ENCODE measurements at regions not wholly inside any gene's neighbourhood (a gene's known extent, or its start where the extent isn't known, plus 50 kb on each side); places are given as distances from the start of the nearest gene placed in this dataset.

DNA sequence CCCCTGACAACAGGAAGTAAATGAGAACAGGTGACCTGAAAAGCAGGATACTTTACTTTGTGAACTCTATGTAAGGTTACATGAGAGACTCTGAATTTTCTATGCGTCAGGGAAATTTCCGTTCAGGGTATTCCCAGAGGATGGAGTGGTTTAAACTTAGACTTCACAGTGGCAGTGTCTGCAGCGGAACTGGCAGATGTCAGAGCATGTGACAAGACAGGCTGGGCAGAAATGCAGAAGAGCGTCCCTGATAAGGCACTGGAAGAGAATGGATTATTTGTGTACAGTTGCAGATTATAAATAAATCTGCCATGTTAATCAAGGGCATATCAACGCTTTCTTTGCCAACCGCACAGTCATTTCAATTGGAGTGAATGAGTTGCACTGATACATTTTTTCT lies 598.4 kb upstream of the ZNF717 start:
- TF ChIP-seq, protein P1, sequence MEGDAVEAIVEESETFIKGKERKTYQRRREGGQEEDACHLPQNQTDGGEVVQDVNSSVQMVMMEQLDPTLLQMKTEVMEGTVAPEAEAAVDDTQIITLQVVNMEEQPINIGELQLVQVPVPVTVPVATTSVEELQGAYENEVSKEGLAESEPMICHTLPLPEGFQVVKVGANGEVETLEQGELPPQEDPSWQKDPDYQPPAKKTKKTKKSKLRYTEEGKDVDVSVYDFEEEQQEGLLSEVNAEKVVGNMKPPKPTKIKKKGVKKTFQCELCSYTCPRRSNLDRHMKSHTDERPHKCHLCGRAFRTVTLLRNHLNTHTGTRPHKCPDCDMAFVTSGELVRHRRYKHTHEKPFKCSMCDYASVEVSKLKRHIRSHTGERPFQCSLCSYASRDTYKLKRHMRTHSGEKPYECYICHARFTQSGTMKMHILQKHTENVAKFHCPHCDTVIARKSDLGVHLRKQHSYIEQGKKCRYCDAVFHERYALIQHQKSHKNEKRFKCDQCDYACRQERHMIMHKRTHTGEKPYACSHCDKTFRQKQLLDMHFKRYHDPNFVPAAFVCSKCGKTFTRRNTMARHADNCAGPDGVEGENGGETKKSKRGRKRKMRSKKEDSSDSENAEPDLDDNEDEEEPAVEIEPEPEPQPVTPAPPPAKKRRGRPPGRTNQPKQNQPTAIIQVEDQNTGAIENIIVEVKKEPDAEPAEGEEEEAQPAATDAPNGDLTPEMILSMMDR (IDR thresholded peaks at IDR 0.05; ENCODE audit: low read depth, low read length, missing control alignments), result no peak
- DNase-seq, result peak; percentile 23
- H3K27ac ChIP-seq, result no peak overlapping the region
- H3K27me3 ChIP-seq (replicated peaks), result no peaks in the 10 kb centered on the region
- H3K36me3 ChIP-seq (replicated peaks), result no peaks in the 10 kb centered on the region
- H3K4me3 ChIP-seq (ENCODE audit: low read depth, low read length), result no peak overlapping the region
- in situ Hi-C loops (cut with HindIII; ENCODE audit: low pct_ligation_motif_present, low sequenced_read_pairs), result no loop called here

DNA sequence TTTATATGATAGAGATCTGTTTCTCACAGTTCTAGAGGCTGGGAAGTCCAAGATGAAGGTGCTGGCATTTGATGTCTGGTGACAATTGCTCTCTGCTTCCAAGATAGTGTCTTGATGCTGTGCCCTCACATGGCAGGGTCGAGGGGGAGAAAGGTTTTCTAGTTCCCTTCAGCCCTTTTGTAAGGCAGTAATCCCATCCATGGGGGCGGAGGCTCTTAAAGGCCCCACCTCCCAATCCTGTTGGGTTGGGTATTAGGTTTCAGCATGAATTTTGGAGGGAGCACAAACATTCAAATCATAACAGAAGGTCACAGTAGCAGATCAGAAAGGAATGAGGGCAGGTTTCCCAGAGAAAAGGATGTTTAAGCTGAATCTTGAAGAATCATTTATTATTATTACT lies 601.7 kb upstream of the ZNF717 start:
- Histone ChIP-seq H3K27ac (no peak overlapping the region), H3K4me3 (ENCODE audit: low read depth, low read length) (no peak overlapping the region), H3K27me3 (replicated peaks) (no peaks in the 10 kb centered on the region), H3K36me3 (replicated peaks) (no peaks in the 10 kb centered on the region)
- no peak for DNase-seq
- TF ChIP-seq, protein P1 (IDR thresholded peaks at IDR 0.05; ENCODE audit: low read depth, low read length, missing control alignments), result no peak
- in situ Hi-C loops (cut with HindIII; ENCODE audit: low pct_ligation_motif_present, low sequenced_read_pairs), result no loop called here

DNA sequence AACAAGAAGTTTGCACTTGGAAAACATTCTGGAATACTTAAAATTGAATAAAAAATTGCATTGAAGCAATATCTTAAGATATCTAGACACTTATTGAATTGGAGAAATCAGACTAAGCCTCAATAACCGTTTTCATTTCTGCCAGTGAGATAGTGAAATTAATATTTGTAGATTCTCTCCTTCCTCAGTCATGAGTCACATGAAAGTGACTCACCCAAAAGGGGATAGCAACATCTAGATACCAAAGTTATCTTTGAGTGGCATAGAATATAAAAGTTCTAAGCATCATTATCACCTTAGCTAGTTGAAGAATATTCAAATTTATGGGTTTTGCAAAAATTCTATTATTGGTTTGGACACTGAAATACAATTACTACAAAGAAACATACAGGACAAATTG lies 614.8 kb upstream of the ZNF717 start:
- peak; percentile 22 for DNase-seq
- TF ChIP-seq, protein P1 (IDR thresholded peaks at IDR 0.05; ENCODE audit: low read depth, low read length, missing control alignments), result no peak
- in situ Hi-C loops (cut with HindIII; ENCODE audit: low pct_ligation_motif_present, low sequenced_read_pairs), result no loop called here
- Histone ChIP-seq H3K36me3 (replicated peaks) (no peaks in the 10 kb centered on the region), H3K27me3 (replicated peaks) (no peaks in the 10 kb centered on the region), H3K4me3 (ENCODE audit: low read depth, low read length) (no peak overlapping the region), H3K27ac (no peak overlapping the region)

DNA sequence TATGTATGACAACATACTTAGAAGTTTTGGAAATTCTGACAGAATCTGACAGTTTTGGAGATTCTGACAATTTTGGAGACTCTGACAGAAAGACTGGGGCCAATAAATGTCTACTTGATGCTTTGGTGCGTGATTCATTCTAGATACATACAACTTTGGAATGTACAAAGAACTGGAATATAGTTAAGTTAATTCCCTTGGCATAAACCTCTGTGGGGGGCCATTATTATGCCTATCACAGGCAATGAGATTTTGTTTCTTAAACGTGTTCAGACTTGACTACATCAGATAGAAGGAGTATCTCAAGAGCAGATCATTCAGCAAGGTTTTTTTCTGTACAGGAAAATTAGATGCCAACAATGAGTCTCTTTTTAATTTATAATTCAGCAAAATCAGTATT lies 617.6 kb upstream of the ZNF717 start:
- peak; percentile 20 for DNase-seq
- Histone ChIP-seq H3K36me3 (replicated peaks) (no peaks in the 10 kb centered on the region), H3K27ac (no peak overlapping the region), H3K4me3 (ENCODE audit: low read depth, low read length) (no peak overlapping the region), H3K27me3 (replicated peaks) (no peaks in the 10 kb centered on the region)
- in situ Hi-C loops (cut with HindIII; ENCODE audit: low pct_ligation_motif_present, low sequenced_read_pairs), result no loop called here
- TF ChIP-seq, protein P1 (IDR thresholded peaks at IDR 0.05; ENCODE audit: low read depth, low read length, missing control alignments), result no peak

DNA sequence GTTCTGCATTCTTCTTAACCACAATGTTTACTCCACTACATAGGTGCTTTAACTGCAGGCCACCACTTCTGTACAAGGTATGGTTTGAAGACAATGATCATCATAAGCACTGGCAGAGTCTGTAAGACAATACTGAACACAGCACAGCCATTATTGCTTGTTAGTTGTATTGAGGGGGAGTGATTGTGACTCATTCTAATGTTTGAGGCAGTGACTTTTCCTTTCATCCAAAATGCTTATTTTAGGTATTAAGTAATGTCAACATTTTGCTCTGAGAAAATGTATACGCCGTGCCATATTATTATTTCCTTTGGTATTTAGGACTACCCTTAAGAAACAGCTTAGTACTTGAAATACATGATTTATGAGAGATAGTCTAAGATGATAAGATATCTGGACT lies 618.2 kb upstream of the ZNF717 start:
- H3K27ac ChIP-seq, result no peak overlapping the region
- TF ChIP-seq, protein P1 (IDR thresholded peaks at IDR 0.05; ENCODE audit: low read depth, low read length, missing control alignments), result no peak
- no peaks in the 10 kb centered on the region for H3K36me3 ChIP-seq (replicated peaks)
- in situ Hi-C loops (cut with HindIII; ENCODE audit: low pct_ligation_motif_present, low sequenced_read_pairs), result no loop called here
- peak; percentile 27 for DNase-seq
- no peaks in the 10 kb centered on the region for H3K27me3 ChIP-seq (replicated peaks)
- no peak overlapping the region for H3K4me3 ChIP-seq (ENCODE audit: low read depth, low read length)

DNA sequence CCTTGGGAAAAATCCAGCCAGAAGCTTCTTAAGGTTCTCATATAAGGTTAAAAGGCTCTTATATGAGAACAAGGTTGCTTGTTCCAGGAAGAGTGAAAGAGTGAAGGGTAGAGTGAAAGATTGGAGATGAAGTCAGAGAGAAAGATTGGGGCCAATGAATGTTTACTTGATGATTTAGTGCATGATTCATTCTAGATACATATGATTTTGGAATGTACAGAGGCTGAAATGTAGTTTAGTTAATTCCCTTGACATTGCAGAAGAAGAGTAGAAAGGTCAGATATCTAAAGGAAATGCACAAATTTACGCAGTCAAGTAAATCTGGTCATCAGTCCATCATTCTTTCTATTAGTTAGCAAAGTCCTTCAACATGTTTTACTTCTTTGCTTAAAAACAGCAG lies 619.8 kb upstream of the ZNF717 start:
- peak overlapping the region; percentile 27 for H3K27ac ChIP-seq
- DNase-seq, result peak; percentile 17
- H3K27me3 ChIP-seq (replicated peaks), result no peaks in the 10 kb centered on the region
- TF ChIP-seq, protein P1 (IDR thresholded peaks at IDR 0.05; ENCODE audit: low read depth, low read length, missing control alignments), result no peak
- in situ Hi-C loops (cut with HindIII; ENCODE audit: low pct_ligation_motif_present, low sequenced_read_pairs), result no loop called here
- no peaks in the 10 kb centered on the region for H3K36me3 ChIP-seq (replicated peaks)
- H3K4me3 ChIP-seq (ENCODE audit: low read depth, low read length), result no peak overlapping the region

Measured in brain microvascular endothelial cell (primary cell).